GM04503 (cell line): ENCODE measurements at regions not wholly inside any gene's neighbourhood (a gene's known extent, or its start where the extent isn't known, plus 50 kb on each side); places are given as distances from the start of the nearest gene placed in this dataset.

Source experiments
- DNase-seq: peaks from one replicate; pipeline ENCODE4 v3.0.0-alpha.2; 2012; ENCODE audit warnings: low read depth

DNA sequence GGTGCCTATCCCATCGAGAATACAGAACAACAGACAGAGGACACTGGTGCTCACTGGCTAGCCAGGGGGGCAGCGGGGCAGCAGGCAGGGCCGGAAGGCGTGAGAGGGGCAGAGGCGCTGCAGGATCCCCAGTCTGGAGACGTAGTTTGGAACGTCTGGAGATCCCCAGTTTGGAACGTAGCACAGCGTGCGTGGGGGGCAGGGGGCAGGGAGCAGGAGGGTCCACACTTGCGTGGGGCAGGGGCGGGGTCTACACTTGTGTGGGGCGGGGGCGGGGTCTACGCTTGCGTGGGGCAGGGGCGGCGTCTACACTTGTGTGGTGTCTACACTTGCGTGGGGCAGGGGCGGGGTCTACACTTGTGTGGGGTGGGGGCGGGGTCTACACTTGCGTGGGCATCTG, 107.2 kb downstream of the DACT2 start:
- no peak for DNase-seq

DNA sequence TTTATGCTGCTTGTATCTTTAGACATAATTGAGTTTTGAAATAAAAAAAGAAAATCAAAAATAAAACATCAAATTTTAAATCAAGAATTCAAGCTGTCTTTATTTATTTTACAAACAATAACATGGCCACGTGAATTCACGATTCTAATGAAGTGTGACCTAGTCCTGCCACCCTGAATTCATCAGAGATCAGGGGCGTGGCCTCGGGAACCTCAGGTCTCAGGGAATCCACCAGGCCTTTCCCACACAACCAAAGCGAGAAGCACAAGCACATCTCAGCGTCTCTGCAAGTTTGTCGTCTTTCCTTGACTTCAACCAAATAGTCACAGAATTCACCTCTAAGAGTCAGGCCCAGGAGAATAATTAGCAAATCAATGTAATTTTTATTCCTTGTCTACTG, 107.9 kb downstream of the DACT2 start:
- no peak for DNase-seq

DNA sequence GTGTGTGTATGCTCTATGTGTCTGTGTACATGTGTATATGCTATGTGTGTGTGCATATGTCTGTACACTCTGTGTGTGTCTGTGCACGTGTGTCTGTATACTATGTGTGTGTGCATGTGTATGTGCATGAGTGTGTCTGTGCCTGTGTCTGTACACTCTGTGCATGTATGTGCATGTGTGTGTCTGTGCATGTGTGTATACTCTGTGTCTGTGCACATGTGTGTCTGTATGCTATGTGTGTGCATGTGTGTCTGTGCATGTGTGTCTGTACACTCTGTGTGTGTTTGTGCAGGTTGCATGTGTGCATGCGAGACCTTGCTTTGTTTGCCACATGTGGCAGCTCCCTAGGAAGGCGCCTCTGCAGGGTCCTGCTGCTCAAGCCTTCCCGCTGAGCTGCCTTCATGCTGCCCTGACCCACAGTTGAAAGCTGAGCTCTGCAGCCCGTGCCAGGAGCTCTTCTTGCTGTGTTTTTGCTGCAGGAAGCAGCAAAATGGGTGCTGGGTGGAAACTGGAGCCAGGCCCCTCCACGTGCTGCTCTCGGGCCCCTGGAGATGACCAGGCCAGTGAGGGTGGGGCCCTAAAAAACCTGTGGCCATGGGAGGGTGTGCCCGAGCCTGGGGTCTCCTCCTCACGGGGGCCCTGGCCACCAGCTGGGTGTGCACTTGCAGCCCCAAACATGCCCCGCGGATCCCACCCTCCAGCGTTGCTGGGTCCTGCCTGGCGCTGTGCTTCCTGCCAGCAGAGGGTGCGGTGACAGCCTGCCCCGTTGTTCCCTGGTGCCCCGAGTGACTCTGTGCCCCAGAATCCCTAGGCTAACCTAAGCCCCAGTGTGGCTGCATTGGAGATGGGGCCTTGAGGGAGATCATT, 109.1 kb downstream of the DACT2 start:
- no peak for DNase-seq

DNA sequence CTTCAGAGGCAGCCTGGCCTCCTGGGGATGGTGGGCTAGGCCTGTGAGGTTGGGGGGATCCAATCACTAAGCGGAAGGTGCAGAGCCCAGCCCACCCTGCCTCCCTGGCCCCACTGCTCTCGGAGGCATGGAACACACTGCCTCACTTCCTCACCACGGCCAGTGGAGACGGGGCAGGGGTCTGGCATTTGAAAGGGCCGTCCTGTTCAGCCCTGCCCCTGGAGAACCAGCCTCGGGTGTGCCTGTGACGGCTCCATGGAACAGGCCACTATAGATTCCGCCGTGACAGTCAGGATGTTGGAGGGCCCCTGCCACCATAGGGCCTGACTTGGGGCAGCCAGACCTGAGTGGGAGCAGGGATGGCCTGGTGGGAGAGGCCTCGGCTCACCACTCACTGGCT, 110.2 kb downstream of the DACT2 start:
- no peak for DNase-seq

DNA sequence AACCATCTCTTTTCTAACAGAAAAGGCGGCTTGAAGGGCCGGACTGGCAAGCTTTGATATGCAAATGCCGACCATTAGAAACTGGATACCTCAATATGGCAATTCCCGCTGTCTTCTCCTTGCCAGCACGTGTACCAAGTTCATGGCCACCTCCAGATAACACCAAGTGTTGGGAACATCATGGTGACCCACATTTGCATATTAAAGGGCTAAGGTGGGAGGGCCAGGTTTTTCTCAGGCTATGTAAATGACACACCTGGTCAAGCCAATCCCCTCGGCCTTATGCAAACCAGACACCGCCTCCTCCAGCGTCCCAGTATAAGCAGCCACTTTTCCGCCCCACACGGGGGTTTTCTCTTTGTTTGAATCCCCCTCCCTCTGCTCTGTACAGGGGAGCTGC, 110.7 kb downstream of the DACT2 start:
- DNase-seq, result no peak

DNA sequence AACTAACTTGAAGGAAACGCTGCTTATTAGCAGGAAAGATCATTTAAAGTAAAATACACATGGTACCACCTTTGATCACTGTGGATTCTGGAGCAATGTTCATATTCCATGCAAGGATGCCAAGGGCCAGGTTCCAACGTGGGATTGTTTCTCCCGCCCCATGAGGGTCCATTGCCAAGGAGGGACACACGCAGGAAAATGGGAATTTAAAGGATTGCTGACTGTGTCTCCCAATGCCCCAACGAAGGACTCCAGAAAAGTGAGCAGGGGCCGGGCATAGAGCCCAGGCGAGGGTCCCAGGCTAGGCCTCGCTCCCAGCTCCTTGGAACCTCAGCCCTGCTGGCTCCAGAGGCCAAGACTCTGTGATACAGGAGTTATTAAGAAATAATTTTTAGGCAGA, 111.2 kb downstream of the DACT2 start:
- no peak for DNase-seq

DNA sequence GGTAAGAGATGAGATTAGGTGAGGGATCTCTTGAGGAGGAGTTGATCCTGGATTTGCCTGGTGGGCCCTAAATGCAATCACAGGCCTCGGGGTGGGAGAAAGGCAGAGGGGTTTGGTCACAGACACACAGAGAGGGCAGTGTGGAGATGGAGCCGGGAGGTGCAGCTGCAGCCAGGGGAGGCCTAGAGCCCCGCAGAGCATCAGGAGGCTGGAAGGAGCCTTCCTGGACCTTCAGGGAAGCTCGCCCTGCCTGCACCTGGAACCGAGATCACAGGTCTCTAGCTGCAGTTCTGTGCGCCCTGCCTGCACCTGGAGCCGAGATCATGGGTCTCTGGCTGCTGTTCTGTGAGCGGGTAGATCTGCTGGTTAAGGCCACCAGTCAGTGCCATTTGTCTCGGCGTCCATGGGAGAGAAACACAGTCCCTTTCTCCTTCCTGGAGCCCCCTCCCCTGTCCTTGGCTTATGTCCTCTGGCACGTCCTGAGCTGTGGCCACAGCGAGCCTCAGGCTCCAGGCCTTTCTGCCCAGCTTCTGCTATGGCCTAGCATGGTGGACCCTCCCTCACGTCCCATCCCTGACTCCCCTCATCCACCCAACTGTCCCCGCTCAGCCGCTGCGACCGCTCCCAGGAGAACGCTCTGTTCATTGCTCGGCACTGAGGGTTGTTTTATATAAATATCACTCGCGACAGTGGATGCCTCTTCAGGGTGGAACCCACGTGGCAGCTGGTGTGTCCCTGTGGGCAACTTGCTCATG, 112.0 kb downstream of the DACT2 start:
- DNase-seq, result no peak

DNA sequence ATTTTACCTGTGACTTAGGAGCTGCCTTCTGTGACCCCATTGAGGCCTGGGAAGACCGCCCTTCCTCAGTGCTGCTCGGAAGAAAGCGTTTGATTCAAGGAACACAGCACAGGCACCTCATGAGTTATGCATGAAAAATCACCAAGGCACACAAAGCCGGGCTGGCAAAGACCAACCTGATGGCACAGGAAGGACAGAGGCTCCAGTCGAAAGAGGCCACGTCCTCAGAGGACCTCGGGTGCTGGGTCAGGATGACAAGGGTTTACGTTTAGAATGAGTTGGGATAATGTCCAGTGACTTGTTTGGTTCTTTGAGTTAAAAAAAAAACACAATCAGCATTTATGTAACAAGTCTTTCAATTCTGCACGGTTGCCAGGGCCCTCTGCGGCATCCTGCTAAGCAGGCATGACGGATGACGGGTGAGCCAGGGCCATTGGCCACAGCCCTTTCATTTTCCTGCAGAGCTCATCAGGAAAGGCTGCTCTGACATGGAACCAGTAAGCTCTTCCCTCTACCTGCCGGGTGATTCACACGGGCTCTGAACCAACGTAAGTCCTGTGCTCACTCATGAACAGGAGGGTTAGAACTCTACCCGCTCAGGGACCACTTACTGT, 112.8 kb downstream of the DACT2 start:
- DNase-seq, result no peak

DNA sequence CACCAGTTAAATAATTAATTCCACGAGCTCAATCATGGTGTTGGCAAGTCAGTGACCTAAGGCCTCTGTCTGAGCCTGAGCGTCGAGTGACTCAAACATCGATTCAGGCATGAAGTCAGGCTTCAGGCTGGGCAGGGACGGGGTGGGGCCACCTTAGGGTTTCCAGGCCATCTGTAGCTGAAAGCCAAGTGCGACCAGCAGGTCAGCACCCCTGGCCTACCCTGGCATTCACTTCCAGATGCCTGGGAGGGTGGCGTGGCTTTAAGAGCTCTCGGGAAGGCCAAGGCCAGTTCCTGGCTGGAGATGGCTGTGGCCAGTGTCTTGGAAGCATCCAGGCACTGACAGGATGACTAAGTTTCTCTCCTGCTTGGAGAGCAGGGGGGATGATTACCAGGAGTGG, 113.4 kb downstream of the DACT2 start:
- no peak for DNase-seq

DNA sequence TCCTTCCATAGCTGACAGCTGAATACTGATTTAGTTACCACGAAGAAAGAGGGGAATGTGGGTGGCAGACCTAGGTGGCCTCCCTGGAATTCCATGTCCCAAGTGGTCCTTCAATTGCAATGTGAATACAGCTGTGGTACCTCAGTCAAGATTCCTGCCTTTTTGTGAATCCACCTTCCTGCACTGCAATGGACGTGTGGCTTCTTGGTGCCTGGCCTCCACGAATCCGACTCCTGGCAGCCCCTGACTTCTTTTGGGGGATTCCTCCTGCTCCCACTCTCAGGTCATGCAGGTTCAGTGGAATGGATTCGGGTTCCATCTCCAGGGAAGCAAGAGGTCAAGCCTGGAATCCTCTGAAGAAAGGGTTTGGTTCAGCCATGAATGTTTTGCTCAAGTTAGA, 117.8 kb downstream of the DACT2 start:
- DNase-seq, result no peak

DNA sequence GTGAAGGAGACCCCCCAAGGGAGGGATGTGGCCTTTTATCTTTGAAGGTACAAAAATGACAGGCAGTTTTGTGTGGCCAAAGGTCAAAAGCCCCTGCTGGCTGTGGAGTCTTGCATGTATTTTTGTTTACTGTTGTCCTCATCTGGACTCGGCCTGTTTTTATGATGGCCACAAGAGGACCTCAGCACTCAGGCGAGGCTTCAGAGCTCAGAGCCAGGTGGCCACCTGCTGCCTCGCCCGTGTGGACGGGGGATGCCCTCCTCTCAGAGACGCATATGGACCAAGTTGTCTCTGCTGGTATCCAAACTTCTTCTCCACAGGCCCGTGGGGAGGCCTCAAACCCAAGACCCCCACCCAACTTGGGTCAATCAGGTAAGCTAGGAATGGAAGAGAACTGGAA, 118.2 kb downstream of the DACT2 start:
- DNase-seq, result no peak

DNA sequence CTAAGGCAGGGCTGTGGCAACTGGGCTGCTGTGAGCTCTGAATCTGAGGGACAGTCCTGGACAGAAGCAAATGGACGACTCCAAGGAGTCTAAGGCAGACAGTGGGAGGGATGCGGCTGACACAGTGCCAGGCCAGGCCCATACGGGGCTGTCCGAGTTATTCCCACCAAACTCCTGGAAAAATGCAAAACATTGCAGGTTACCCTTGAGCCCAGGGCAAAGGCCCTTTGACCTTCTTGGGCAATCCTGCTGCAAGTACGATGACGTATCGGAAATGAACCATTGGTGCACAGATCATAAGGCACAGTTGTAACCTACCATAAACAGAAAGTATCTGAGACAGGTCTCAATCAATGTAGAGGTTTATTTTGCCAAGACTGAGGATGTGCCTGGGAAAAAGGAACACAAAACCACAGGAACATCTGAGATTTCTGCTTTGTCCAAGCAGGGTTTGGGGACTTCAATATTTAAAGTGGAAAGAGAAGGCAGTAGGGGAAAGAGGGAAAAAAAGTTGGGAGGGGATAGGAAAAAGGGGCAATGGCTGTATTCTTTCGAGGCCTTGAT, 118.9 kb downstream of the DACT2 start:
- no peak for DNase-seq

DNA sequence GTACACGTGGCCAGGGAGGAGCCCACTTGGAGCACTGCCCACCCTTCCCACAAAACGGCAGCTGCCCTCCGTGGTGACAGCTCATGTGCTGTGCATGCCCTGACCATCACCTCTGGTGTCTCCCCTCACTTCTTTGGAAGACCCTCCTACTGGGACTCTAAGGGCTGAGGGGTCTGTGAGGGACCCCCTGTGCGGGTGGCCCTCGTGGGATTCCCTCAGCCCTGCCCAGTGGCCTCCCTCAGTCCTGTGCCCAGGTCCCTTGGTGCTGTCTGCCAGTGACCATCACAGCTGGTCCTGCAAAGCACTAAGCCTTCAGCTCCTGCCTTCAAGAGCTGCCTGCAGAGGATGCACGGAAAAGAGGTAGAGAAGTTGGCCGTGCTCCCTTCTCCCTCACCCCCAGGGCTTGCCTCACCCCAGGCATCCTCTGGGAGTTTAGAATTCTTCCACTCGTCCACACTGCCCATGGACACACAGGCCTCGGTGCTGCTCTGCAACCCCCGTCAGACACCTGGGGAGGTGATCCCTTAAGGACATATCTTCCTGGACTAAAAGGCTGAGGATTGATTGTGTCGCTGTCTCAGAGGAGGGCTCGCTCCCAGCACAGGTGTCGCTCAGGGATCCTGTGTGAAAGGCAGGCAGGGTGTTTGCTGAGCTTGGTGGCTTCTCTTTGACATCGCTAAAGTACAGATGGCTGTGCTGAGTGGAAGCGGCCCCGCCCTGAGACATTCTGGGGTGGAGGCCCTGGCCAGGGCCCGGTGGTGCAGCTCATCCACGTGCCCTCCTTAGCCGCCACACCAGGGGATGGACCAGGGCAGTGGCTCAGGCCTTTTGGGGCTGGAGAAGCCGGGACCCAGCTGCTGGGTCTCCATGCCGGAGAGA, 119.5 kb upstream of the FRMD1 start:
- DNase-seq, result no peak

DNA sequence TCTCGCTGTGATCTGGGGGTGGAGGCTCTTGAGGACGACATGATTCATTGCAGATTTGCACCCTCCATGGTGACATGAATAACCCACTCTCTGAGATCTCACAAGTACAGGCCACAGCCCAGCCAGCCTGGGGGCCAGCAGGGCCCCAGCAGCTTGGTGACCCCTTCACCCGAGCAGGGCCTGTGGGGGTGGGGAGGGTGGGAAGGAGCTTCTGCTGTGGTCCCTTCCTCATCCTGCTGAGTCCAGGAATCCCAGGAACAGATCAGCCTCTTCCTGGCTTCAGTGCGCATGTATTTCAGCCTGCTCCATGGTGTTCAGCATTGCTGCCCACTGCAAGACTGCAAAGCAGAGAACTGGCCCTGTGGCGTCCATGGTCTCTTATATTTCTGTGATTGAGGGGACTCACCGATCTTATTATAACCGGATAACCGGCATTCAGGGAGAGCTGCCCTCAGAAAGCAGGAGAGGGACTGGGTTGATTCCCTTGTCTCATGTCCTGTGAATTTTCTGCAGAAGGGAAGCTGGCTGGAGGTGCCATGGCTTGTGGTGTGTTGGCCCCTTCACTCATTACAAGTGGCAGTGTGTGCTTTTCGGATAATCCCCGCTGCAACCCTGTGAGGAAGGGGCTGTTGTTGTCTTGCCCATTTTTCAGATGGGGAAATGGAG, 118.8 kb upstream of the FRMD1 start:
- no peak for DNase-seq

DNA sequence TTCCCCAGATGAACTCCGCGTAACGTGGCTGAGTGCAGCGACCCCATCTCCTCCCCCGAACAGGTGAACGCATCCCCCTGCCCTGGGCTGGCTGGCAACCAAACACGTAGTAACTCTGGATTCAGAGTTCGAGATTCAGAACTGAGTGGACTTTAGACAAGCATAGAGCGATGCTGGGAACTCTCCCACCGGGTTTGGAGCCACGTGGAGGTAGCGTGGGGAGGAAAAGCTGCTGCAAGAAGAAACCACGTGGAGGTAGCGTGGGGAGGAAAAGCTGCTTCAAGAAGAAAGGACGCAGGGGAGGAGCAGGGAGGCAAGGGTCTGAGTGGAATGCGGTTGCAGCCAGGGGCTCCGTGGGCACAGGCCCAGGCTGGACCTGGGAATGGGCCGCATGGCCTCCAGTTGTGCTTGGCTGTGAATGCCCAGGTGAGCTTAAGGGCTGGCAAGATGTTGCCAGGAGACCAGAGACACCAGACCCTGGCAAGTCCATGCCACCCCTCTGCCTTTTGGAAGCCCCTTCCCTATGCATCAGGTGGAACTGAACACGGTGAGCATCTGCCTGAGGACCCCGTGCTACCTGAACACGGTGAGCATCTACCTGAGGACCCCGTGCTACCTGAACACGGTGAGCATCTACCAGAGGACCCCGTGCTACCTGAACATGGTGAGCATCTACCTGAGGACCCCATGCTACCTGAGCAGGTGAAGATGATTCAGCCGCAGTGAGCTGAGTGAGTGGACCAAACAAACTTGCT, 118.0 kb upstream of the FRMD1 start:
- no peak for DNase-seq

DNA sequence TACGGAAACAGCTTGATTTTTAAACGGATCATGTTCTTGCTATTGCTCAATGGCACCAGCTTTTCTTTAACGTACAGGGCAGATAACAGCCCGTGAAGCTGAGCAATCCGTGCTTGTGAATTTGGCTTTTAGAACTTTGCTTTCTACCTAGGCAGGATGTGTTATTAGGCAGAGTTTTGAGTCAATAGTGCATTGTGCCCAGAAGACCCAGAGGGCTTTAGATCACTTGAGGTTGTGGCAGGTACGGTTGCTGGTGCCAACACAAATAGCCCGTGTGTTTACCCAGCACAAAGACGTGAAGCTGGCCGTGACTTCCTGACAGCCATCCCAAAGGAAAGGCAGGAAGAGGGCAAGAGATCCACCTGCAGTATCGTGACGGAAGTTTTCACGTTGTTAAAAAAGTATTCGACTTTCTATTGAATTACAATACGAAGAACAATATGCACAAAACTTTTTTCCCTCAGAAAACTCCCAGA, 117.4 kb upstream of the FRMD1 start:
- DNase-seq, result no peak

DNA sequence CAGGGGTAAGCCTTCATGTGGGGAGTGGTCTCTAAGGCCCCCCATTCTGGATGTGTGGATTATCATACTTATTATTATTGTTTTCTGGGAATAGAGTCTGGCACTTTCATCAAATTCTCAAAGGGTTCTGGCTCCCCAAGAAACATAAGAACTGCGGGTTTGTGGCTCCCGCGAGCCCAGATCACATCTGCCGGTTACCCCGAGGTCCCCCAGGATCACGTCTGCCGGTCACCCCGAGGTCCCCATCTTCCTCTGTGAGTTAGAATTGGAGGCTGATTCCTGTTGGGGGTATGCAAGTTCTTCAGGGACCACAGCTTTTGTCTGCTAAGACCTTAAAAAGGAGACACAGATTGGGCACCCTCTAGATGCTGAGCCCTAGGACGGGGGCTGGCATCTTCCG, 116.7 kb upstream of the FRMD1 start:
- no peak for DNase-seq

DNA sequence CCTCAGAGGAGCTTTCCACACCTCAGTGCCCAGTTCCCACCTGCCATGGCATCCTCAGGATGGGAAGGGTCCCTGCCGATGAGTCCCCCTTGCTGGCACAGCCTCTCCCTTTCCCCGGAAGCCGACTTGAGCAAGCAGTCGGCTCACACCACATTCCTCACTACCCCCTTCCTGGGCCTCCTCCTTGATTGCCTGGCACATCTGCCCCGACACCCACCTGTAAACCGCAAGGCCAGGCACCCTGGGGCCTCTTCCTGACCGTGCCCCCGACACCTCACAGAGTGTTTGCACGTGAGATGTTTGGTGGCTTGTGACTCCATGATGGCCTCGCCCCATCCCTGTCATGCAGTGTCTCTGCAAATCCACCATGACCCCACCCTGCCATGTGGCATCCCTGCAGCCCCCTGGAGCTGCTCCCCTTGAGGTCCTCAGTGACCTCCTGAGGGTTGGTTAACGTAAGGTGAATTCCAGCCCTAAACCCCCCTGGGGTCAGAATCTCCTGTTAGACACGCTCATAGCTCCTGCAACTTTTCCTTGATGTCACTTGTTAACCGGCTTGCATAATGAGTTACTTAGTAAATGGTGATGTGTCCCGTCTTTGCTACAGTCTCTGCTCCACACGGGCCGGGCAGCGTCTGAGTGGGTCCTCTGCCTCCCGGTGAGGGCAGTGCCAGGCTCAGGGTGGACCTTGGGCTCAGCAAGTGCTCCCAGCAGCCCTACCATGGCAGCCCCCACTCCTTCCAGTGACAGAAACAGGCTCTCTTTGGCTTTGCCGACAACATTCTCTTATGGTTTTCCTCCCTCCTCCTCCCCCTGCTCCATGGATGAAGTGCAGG, 115.9 kb upstream of the FRMD1 start:
- DNase-seq, result no peak
